MCF 10A (cell line): ENCODE measurements at regions not wholly inside any gene's neighbourhood (a gene's known extent, or its start where the extent isn't known, plus 50 kb on each side); places are given as distances from the start of the nearest gene placed in this dataset.

ENCODE experiments used
- BruUV-seq: library from RNA; stranded (reverse); fragments of 400-500 nt; replicated peaks from 2 replicates; lab custom pipeline; 2021; lab: Mats Ljungman, UMichigan
- CTCF ChIA-PET: fragments of 300-600 bp; sonication (Branson Sonifier 250); formaldehyde crosslinking; extraction: SDS; loops from one replicate; lab custom pipeline; 2021; ENCODE audit warnings: antibody characterized with exemption, inconsistent platforms; lab: Yijun Ruan, JAX
- POLR2A ChIA-PET: fragments of 300-600, 350-650 bp; sonication (Branson Sonifier 250); formaldehyde crosslinking; extraction: SDS; loops from one replicate; lab custom pipeline; 2020; ENCODE audit warnings: antibody characterized with exemption, inconsistent platforms; lab: Yijun Ruan, JAX
- DNase-seq: peaks from one replicate; pipeline ENCODE4 v3.0.0-alpha.2; 2018; ENCODE audit not compliant: unreplicated experiment
- H3K27ac Mint-ChIP-seq: one replicate; pipeline ENCODE4 v1.8.0; 2022; ENCODE audit warnings: mild to moderate bottlenecking, low read depth, mixed read lengths; ENCODE audit not compliant: unreplicated experiment
- H3K27me3 Mint-ChIP-seq: one replicate; pipeline ENCODE4 v1.8.0; 2022; ENCODE audit warnings: mixed read lengths; ENCODE audit not compliant: insufficient read depth, unreplicated experiment
- H3K36me3 Mint-ChIP-seq: one replicate; pipeline ENCODE4 v1.8.0; 2022; ENCODE audit warnings: mild to moderate bottlenecking, moderate library complexity, mixed read lengths; ENCODE audit not compliant: insufficient read depth, unreplicated experiment
- H3K4me1 Mint-ChIP-seq: one replicate; pipeline ENCODE4 v1.8.0; 2022; ENCODE audit warnings: mixed read lengths; ENCODE audit not compliant: insufficient read depth, unreplicated experiment
- H3K4me3 Mint-ChIP-seq: one replicate; pipeline ENCODE4 v1.8.0; 2022; ENCODE audit warnings: mild to moderate bottlenecking, moderate library complexity, mixed read lengths; ENCODE audit not compliant: unreplicated experiment
- H3K9me3 Mint-ChIP-seq: one replicate; pipeline ENCODE4 v1.8.0; 2022; ENCODE audit warnings: mixed read lengths; ENCODE audit not compliant: unreplicated experiment
- intact Hi-C: fragments of 100-400 bp; cut with micrococcal nuclease; formaldehyde crosslinking; loops from 2 replicates; pipeline ENCODE4 v1.14.1; 2022
- TF ChIP-seq, protein P1 (sequence below): fragments of 200-600 bp; IDR thresholded peaks from one replicate; pipeline ENCODE4 v1.8.0; 2022; ENCODE audit warnings: antibody characterized with exemption, mild to moderate bottlenecking; ENCODE audit not compliant: unreplicated experiment

DNA sequence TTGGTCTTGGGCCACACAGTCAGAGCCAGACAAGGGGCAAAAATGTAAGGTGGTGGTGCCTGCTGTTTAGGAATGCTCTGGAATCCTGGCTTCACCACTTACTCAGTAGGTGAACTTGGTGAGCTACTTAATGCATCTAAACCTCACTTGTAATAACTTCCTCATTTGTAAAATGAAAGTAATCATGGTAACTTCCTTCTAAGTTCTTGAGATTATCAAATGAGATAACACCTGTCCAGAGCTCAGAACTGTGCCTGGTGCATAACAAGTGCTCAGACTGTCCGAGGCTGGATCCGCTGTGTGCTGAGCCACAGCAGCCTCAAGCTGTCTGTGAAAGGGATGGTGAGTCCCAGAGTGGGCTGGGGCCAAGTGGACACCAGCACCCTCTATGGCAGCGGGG is 62.8 kb upstream of the KY start:
- intact Hi-C loops, result no loop called here
- Mint-ChIP-seq H3K9me3 (no peaks in the 10 kb centered on the region), H3K4me3 (no peak overlapping the region), H3K4me1 (no peaks in the 10 kb centered on the region), H3K27me3 (peaks cover 18% of the 10 kb centered on the region), H3K27ac (no peak overlapping the region), H3K36me3 (no peaks in the 10 kb centered on the region)
- CTCF ChIA-PET, result interaction anchor here (0.6 to 1.3 kb wide), 2 partner anchors 9 to 113 kb away, joined by 3 to 5 read pairs; no protein-coding TSS in a partner anchor
- TF ChIP-seq, protein P1, sequence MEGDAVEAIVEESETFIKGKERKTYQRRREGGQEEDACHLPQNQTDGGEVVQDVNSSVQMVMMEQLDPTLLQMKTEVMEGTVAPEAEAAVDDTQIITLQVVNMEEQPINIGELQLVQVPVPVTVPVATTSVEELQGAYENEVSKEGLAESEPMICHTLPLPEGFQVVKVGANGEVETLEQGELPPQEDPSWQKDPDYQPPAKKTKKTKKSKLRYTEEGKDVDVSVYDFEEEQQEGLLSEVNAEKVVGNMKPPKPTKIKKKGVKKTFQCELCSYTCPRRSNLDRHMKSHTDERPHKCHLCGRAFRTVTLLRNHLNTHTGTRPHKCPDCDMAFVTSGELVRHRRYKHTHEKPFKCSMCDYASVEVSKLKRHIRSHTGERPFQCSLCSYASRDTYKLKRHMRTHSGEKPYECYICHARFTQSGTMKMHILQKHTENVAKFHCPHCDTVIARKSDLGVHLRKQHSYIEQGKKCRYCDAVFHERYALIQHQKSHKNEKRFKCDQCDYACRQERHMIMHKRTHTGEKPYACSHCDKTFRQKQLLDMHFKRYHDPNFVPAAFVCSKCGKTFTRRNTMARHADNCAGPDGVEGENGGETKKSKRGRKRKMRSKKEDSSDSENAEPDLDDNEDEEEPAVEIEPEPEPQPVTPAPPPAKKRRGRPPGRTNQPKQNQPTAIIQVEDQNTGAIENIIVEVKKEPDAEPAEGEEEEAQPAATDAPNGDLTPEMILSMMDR, result no peak
- BruUV-seq, result no TSS peak
- no peak for DNase-seq
- POLR2A ChIA-PET, result no interaction called here

DNA sequence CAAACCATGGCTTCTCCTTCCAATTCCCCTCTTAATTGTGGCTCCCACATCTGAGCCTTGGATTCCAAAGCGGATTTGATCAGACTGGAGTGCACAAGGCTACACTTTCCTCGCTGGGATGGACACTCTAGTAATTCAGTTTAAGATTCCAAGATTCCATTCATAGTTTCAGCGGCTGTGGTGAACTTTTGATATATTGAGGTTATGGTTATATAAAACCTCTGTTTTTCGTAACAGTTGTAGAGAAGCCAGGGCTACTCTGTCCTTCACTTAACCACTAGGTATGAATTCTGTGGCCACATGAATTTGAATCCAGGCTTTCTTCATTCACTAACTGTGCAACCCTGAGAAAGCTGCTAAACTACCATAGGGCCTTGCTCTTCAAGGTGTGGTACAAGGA is 67.9 kb upstream of the KY start:
- H3K27me3 Mint-ChIP-seq, result peaks cover 67% of the 10 kb centered on the region
- DNase-seq, result no peak
- no peak overlapping the region for H3K27ac Mint-ChIP-seq
- no TSS peak for BruUV-seq
- H3K36me3 Mint-ChIP-seq, result no peaks in the 10 kb centered on the region
- ChIA-PET CTCF (interaction anchor here (0.6 kb wide), 1 partner anchor 16 kb away, joined by 3 read pairs; no protein-coding TSS in a partner anchor), POLR2A (no interaction called here)
- H3K4me3 Mint-ChIP-seq, result no peak overlapping the region
- intact Hi-C loops, result no loop called here
- TF ChIP-seq, protein P1, result no peak
- no peaks in the 10 kb centered on the region for H3K4me1 Mint-ChIP-seq
- H3K9me3 Mint-ChIP-seq, result no peaks in the 10 kb centered on the region

DNA sequence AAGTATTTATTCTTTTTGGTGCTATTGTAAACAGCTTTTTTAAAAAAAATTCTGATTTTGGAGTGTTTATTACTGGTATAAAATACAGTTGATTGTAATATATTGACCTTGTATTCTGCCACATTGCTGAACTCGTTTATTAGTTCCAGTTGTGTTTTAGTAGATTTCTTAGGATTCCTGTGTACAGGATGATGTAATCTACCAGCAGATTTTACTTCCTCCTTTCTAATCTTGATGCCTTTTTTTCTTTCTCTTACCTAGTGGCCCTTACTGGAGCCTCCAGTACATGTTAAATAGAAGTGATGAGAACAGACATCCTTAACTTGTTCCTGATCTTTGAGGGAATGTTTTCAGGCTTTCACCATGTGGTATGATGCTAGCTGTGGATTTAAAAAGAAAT is 70.4 kb upstream of the KY start:
- H3K27me3 Mint-ChIP-seq, result peaks cover 68% of the 10 kb centered on the region
- H3K4me3 Mint-ChIP-seq, result no peak overlapping the region
- H3K36me3 Mint-ChIP-seq, result no peaks in the 10 kb centered on the region
- no peaks in the 10 kb centered on the region for H3K4me1 Mint-ChIP-seq
- ChIA-PET POLR2A (no interaction called here), CTCF (no interaction called here)
- no peaks in the 10 kb centered on the region for H3K9me3 Mint-ChIP-seq
- no peak for DNase-seq
- TF ChIP-seq, protein P1, result no peak
- BruUV-seq, result no TSS peak
- H3K27ac Mint-ChIP-seq, result no peak overlapping the region
- intact Hi-C loops, result no loop called here

DNA sequence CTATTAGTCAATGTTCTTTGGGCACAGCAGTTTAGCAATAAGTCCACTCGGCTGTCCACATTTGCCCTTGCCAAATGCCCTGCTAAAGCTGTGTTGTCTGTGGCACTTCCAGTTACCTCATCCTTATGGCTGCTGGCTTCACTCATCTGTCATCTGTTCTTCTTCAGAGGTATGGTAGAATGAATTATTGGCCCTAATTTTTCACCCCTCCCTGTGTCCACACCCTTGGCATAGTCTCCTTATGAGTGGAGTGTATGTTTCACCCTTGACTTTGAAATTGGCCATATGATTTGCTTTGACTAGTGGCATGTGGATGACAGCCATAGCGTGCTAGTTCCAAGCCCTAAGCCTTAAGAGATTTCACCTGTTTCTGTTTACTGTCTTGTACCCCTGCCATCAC is 72.1 kb upstream of the EPHB1 start:
- DNase-seq, result no peak
- H3K27ac Mint-ChIP-seq, result no peak overlapping the region
- TF ChIP-seq, protein P1, result no peak
- ChIA-PET CTCF (interaction anchor here (0.8 kb wide), 2 partner anchors 9 to 18 kb away, joined by 3 read pairs; no protein-coding TSS in a partner anchor), POLR2A (no interaction called here)
- no peak overlapping the region for H3K4me3 Mint-ChIP-seq
- H3K4me1 Mint-ChIP-seq, result no peaks in the 10 kb centered on the region
- no peaks in the 10 kb centered on the region for H3K36me3 Mint-ChIP-seq
- no TSS peak for BruUV-seq
- intact Hi-C loops, result no loop called here
- H3K9me3 Mint-ChIP-seq, result no peaks in the 10 kb centered on the region
- peaks cover 57% of the 10 kb centered on the region for H3K27me3 Mint-ChIP-seq
